ENCODE measurements at regions not wholly inside any gene's neighbourhood (a gene's known extent, or its start where the extent isn't known, plus 50 kb on each side); places are given as distances from the start of the nearest gene placed in this dataset.

GRCh38 chr1:105137543-105138457 is 1388.1 kb downstream of the AMY1C start:
- no peak for TF ChIP-seq CTCF (IDR thresholded peaks at IDR 0.05; ENCODE audit: low read depth)

GRCh38 chr1:105138458-105138893 is 1388.8 kb downstream of the AMY1C start:
- TF ChIP-seq CTCF (IDR thresholded peaks at IDR 0.05; ENCODE audit: low read depth) = no peak

- TF ChIP-seq CTCF (IDR thresholded peaks at IDR 0.05; ENCODE audit: low read depth) = no peak
Observed at GRCh38 chr1:105172788-105173187, 1423.1 kb downstream of the AMY1C start.

GRCh38 chr1:105180789-105181188 is 1431.1 kb downstream of the AMY1C start:
- TF ChIP-seq CTCF (IDR thresholded peaks at IDR 0.05; ENCODE audit: low read depth) = no peak

GRCh38 chr1:105204836-105205371 is 1455.2 kb downstream of the AMY1C start:
- TF ChIP-seq CTCF (IDR thresholded peaks at IDR 0.05; ENCODE audit: low read depth) = no peak

- TF ChIP-seq CTCF (IDR thresholded peaks at IDR 0.05; ENCODE audit: low read depth) = no peak
Observed at GRCh38 chr1:105208581-105208980, 1458.9 kb downstream of the AMY1C start.

GRCh38 chr1:105210747-105211146 is 1461.0 kb downstream of the AMY1C start:
- no peak for TF ChIP-seq CTCF (IDR thresholded peaks at IDR 0.05; ENCODE audit: low read depth)
